ENCODE measurements at regions not wholly inside any gene's neighbourhood (a gene's known extent, or its start where the extent isn't known, plus 50 kb on each side); places are given as distances from the start of the nearest gene placed in this dataset.
A peak's percentile ranks its signal among the peaks of the same experiment; 100 is the strongest.

DNA sequence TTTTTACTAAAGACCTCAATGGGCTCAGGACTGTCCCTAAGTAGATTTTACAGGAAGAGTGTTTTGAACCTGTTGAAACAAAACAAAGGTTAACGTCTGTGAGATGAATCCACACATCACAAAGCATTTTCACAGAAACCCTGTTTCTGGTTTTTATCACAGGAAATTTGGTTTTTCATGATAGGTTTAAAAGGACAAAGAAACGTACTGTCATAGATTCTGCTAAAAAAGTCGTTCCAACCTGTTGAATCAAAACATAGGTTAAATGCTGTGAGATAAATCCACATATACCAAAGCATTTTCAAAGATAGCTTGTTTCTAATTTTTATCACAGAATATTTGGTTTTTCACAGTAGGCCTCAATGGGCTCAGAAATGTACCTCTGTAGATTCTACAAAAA lies 1531.0 kb downstream of the UQCRFS1 start:
- DNase-seq (ENCODE audit: low spot score), result no peak

DNA sequence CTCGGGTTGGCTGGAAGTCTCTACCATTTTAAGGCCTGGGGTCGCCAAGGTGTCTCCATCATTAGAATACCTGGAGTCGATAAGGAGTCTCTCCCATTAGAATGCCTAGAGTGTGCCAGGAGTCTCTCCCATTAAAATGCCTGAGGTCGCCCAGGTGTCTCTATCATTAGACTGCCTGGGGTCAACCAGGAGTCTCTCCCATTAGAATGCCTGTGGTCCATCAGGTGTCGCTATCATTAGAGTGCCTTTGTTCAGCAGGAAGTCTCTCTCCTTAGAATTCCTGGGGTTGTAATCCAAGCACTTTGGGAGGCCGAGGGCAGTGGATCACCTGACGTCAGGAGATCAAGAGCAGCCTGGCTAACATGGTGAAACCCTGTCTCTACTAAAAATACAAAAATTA lies 1533.0 kb downstream of the UQCRFS1 start:
- DNase-seq (ENCODE audit: low spot score), result peak; percentile 51

DNA sequence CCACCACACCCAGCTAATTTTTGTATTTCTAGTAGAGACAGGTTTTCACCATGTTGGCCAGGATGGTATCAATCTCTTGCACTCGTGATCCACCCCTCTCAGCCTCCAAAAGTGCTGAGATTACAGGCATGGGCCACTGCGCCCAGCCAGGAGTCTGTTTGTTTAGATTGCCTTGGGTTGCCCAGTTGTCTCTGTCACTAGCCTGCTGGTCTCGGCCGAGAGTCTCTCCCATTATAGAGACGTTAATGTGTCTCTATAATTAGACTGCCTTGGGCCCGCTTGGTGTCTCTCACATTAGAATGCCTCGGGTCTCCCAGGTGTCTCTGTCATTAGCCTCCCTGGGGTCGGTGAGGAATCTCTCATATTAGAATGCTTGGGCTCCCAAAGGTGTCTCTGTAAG lies 1533.6 kb downstream of the UQCRFS1 start:
- peak; percentile 47 for DNase-seq (ENCODE audit: low spot score)

DNA sequence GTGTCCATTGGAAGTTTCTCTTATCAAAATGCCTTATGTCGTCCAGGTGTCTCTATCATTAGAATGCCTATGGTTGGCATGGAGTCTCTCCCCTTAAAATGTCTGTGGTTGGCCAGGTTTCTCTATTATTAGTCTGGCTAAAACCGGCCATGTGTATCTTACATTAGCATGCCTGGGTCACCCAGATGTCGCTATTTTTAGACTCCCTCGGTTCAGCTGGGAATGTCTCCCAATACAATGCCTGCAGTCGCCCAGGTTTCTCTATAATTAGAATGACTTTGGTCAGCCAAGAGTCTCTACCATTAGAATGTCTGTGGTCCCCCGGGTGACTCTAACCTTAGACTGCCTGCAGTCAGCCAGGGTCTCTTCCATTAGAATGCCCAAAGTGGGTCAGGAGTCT lies 1536.1 kb downstream of the UQCRFS1 start:
- peak; percentile 5 for DNase-seq (ENCODE audit: low spot score)

DNA sequence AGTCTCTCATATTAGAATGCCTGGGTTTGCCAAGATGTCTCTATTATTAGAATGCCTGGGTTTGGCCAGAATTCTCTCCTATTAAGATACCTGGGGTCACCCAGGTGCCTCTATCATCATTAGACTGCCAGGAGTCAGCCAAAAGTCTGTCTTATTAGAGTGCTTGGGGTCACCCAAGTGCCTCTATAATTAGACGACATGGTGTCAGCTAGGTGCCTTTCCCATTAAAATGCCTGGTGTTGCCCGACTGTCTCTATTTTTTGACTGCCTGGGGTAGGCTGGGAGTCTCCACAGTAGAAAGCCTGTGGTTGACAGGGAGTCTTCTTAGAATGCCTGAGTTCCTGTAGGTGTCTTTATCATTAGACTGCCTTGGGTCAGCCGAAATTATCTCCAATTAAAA lies 1536.6 kb downstream of the UQCRFS1 start:
- peak; percentile 30 for DNase-seq (ENCODE audit: low spot score)

DNA sequence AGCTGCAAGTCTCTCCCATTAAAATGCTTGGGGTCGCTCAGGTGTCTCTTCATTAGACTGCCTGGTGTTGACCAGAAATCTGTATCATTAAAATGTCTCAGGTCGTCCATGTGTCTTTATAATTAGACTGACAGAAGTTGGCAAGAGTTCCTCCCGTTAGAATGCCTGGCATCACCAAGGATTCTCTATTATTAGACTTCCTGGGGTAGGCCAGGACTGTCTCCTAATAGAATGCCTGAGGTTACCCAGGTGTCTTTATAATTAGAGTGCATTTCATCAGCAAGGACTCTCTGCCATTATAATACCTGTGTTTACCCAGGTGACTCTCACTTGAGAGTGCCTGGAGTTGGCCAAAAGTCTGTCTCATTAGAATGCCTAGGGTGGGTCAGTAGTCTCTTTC lies 1537.2 kb downstream of the UQCRFS1 start:
- DNase-seq (ENCODE audit: low spot score), result peak; percentile 4

DNA sequence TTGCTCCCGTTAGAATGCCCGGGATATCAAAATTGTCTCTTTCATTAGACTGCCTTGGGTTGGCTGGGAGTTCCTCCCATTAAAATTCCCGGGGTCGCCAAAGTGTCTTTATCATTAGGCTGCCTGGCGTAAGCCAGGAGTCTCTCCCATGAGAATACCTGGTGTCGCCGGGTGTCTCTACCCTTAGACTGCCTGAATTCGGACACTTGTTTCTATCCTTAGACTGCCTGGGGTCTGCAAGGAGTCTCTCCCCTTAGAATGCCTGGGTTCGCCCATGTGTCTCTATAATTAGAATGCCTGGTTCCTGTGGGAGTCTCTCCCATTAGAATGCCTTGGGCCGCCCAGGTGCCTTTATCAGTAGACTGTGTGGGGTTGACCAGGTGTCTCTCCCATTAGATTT lies 1538.2 kb downstream of the UQCRFS1 start:
- peak; percentile 26 for DNase-seq (ENCODE audit: low spot score)

DNA sequence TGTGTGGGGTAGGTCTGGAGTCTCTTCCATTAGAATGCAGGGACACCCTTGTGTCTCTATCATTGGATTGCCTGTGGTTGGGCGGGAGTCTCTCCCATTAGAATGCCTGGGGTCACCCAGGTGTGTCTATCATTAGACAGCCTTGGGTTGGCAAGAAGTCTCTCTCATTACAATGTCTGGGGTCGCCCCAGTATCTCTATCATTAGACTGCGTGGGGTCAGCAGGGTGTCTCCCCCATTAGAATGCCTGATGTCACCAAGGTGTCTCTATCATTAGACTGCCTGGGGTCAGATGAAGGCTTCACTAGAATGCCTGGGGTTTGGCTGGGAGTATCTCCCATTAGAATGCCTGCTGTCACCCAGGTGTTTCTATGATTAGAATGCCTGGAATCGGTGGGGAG lies 1539.0 kb downstream of the UQCRFS1 start:
- DNase-seq (ENCODE audit: low spot score), result peak; percentile 5

DNA sequence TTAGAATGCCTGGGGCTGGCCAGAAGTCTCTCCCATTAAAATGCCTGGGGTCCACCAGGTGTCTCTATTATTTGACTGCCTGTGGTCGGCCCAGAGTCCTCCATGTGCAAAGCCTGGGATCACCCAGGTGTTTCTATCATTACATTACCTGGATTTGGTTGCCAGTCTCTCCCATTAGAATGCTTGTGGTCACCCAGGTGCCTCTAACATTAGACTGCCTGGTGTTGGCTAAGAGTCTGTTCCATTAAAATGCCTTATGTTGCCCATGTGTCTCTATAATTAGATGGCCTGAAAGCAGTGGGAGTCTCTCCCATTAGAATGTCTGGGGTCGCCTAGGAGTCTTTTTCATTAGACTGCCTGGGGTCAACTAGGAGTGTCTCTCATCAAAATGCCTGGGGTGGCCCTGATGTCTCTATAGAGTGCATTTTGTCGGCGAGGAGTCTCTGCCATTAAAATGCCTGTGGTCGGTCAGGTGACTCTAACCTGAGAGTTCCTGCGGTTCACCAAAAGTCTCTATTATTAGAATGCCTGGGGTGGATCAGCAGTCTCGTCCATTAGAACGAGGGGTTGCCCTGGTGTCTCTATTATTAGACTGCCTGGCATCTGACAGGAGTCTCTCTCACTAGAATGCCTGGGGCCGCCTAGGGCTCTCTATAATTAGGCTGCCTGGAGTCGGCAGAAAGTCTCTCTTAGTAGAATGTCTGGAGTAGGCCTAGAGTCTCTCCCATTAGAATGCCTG lies 1540.5 kb downstream of the UQCRFS1 start:
- peak; percentile 20 for DNase-seq (ENCODE audit: low spot score)

DNA sequence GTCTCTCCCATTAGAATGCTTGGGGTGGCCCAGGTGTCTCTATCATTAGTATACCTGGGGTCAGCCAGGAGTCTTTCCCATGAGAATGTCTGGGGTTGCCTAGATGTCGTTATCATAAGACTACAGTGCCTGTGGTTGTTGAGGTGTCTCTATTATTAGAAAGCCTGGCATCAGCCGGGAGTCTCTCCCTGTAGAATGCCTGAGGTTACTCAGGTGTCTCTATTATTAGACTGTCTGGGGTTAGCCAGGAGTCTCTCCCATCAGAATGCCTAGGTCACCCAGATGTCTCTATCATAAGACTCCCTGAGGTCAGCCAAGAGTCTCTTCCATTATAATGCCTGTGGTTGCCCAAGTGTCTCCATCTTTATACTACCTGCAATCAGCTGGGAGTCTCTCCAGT lies 1541.1 kb downstream of the UQCRFS1 start:
- no peak for DNase-seq (ENCODE audit: low spot score)

DNA sequence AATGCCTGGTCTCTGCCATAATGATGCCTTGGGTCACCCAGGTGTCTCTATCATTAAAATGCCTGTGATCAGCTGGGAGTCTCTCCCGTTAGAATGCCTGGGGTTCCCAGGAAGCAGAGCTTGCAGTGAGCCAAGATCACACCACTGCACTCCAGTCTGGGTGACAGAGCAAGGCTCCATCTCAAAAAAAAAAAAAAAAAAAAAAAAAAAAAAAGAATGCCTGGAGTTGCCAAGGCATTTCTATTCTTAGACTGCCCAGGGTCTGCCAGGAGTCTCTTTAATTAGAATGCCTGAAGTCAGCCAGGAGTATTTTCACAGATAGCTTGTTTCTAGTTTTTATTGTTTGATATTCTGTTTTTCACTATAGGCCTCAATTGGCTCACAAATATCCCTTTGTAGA lies 1552.5 kb downstream of the UQCRFS1 start:
- DNase-seq (ENCODE audit: low spot score), result peak; percentile 2

DNA sequence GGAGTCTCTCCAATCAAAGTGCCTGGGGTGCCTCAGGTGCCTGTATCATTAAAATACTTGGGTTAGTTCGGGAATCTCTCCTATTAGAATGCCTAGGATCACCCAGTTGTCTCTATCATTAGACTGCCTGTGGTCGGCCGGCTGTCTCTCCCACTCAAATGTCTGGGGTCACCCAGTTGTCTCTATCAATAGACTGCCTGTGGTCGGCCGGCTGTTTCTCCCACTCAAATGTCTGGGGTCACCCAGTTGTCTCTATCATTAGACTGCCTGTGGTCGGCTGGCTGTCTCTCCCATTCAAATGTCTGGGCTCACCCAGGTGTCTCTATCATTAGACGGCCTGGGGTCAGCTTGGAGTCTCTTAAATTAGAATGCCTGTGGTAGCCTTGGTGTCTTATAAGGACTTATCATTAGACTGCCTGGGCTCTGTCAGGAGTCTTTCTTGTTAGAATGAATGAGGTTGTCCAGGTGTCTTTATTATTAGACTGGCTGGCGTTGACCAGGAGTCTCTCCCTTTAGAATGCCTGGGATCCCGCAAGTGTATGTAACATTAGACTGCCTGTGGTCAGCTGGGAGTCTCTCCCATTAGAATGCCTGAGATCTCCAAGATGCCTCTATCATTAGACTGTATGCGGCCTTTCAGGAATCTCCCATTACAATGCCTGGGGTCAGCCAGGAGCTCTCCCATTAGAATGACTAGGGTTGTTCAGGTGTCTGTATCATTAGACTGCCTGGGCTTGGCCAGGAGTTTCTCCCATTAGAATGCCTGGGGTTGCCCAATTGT lies 1555.5 kb downstream of the UQCRFS1 start:
- DNase-seq (ENCODE audit: low spot score), result peak; percentile 47

DNA sequence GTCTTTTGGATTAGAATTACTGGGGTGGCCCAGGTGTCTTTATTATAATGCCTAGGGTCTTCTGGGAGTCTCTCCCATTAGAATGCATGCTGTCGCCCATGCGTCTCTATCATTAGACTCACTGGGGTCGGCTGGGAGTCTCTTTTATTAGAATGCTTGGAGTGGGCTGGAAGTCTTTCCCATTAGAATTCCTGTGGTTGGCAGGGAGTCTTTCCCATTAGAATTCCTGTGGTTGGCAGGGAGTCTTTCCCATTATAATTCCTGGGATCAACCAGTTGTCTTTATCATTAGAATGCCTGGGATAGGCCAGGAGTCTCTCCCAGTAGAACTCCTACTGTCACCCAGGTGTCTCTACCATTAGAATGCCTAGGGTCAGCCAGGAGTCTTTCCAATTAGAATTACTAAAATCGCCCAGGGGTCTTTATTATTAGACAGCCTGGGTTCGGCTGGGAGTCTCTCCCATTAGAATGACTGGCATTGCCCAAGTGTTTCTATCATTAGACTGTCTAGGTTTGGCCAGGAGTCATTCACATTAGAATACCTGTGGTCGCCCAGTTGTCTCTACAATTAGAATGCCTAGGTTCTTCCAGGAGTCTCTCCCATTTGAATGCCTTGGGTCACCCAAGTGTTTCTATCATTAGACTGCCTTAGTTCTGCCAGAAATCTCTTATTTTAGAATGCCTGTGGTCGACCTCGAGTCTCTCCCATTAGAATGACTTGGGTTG lies 1558.5 kb downstream of the UQCRFS1 start:
- peak; percentile 11 for DNase-seq (ENCODE audit: low spot score)

DNA sequence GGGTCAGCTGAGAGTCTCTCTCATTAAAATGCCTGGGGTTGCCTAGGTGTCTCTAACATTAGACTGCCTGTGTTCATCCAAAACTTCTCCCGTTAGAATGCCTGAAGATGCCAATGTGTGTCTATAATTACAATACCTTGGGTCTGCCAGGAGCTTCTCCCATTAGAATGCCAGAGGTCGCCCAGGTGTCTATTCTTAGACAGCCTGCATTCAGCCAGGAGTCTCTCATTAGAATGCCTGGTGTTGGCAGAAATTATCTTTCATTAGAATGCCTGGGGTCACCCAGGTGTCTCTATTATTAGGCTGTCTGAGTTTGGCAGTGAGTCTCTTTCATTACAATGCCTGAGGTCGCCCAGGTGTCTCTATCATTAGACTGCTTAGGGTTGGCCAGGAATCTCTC lies 1560.2 kb downstream of the UQCRFS1 start:
- DNase-seq (ENCODE audit: low spot score), result peak; percentile 9

DNA sequence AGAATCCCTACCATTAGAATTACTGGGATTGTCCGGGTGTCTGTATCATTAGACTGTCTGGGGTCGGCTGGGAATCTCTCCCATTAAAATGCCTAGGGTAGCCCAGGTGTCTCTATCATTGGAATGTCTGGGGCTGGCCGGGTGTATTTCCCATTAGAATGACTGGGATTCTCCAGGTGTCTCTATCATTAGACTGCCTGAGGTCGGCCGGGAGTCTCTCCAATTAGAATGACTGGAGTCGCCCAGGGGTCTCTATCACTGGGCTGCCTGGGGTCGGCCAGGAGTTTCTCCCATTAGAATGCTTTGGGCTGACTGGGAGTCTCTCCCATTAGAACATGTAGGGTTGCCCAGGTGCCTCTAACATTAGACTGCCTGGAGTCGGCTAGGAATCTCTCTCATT lies 1560.7 kb downstream of the UQCRFS1 start:
- peak; percentile 62 for DNase-seq (ENCODE audit: low spot score)

DNA sequence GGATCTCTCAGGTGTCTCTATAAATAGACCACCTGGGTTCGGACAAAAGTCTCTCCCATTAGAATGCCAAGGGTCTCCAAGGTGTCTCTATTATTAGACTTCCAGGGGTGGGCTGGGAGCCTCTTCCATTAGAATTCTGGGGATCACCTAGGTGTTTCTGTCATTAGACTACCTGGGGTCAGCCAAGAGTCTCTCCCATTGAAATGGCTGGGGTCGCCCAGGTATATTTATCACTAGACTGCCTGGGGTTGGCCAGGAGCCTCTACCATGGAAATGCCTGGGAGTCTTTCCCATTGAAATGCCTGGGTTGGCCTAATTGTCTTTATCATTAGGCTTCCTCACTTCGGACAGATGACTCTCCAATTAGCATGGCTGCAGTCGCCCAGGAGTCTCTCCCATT lies 1565.5 kb downstream of the UQCRFS1 start:
- DNase-seq (ENCODE audit: low spot score), result peak; percentile 59

DNA sequence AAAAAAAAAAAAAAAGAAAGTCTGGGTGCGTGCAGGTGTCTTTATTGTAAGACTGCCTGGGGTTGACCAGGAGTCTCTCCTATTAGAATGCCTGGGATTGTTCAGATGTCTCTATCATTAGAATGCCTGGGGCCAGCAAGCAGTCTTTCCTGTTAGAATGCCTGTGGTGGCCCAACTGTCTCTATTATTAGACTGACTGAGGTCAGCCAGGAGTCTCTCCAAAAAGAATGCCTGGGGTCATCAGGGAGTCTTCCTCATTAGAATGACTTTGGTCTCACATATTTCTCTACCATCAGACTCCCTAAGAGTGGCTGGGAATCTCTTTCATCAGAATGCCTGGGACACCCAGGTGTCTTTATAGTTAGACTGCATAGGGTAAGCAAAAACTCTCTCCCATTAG lies 1577.5 kb downstream of the UQCRFS1 start:
- DNase-seq (ENCODE audit: low spot score), result no peak

DNA sequence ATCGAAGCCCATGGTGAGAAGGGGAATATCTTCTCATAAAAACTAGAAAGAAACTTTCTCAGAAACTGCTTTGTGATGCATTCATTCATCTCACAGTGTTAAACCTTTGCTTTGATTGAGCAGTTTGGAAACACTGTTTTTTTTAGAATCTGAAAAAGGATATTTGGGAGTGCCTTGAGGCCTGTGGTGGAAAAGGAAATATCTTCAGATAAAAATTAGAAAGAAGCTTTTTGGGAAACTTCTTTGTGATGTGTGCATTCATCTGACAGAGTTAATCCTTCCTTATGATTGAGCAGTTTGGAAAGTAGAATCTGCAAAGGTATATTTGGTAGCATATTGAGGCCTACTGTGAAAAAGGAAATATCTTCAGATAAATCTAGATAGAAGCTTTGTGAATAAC lies 1594.9 kb downstream of the UQCRFS1 start:
- DNase-seq (ENCODE audit: low spot score), result no peak

DNA sequence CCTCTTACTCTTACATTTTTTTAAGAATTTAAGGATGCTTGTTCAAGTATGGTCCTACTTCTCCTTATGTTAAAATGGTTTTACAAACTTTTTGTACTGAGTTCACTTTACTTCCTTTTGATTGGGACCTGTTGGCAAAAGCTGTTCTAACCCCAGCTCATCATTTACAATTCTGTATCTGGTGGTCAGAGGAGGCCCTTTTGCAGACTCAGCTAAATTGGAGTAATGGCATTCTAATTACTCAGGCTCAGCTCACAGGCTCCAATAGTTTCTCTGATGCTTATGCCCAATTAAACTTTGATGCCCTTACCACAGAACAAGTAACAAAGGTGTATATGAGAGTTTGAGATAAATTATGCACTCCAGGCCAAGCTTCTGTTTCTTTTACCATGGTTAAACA lies 1632.0 kb downstream of the UQCRFS1 start:
- DNase-seq (ENCODE audit: low spot score), result no peak
